ENCODE measurements at regions not wholly inside any gene's neighbourhood (a gene's known extent, or its start where the extent isn't known, plus 50 kb on each side); places are given as distances from the start of the nearest gene placed in this dataset.

DNA sequence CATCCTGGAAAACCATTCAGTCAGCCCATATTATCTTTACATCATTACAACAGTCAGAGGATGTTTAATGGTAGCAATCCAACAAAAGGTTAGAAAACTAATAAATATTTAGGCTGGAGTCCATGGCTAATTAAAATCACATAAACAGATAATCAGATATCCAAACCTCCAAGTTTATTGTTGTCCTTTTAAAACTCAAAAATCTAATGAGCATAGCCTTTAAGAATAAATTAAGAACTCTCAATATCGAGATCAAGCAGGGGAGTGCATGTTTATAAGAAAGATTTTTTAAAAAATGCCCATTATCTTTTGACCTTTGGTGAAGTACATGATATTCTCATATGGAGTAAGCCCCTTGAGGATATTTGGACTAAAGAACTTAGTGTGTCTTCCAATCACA, 842.9 kb upstream of the SEMA6A start:
- TF ChIP-seq CTCF (IDR thresholded peaks at IDR 0.05; ENCODE audit: low read length) (no peak), EZH2 (optimal IDR thresholded peaks at IDR 0.05; ENCODE audit: low read depth, low read length) (no peak)
